ENCODE measurements at regions not wholly inside any gene's neighbourhood (a gene's known extent, or its start where the extent isn't known, plus 50 kb on each side); places are given as distances from the start of the nearest gene placed in this dataset.

- TF ChIP-seq CTCF (IDR thresholded peaks at IDR 0.05) (no peak), EZH2 (IDR thresholded peaks at IDR 0.05; ENCODE audit: borderline replicate concordance, insufficient read depth, low read depth, low read length, poor library complexity, severe bottlenecking) (no peak)
- intact Hi-C loops (cut with micrococcal nuclease): no loop called here
- WGBS (ENCODE audit: insufficient coverage): 100% methylated on average over 1 of the region's 2 CpGs
Measured at GRCh38 chr4:128388796-128389195, 101.2 kb upstream of the PGRMC2 start.

GRCh38 chr4:128388352-128388630 is 100.7 kb upstream of the PGRMC2 start:
- WGBS (ENCODE audit: insufficient coverage): 77% methylated on average over 3 of the region's 3 CpGs
- Histone ChIP-seq H3K27me3 (replicated peaks in 1 of 4; ENCODE audit: control extremely low read depth in 1 of 4, control insufficient read depth in 3 of 4, insufficient read depth in 4 of 4, low read length in 3 of 4) (no peaks in the 10 kb centered on the region), H3K27ac (ENCODE audit: low read length in 2 of 2) (no peak overlapping the region), H3K4me1 (ENCODE audit: control insufficient read depth in 2 of 2, insufficient read depth in 2 of 2, low read length in 2 of 2) (no peaks in the 10 kb centered on the region), H3K36me3 (replicated peaks in 1 of 2; ENCODE audit: control extremely low read depth in 1 of 2, control insufficient read depth in 1 of 2, extremely low read depth in 1 of 2, insufficient read depth in 2 of 2, low read length in 1 of 2) (no peaks in the 10 kb centered on the region), H3K9ac (ENCODE audit: low read length) (no peak overlapping the region), H3K79me2 (ENCODE audit: control insufficient read depth, insufficient read depth, low read length) (no peaks in the 10 kb centered on the region), H2AFZ (ENCODE audit: insufficient read depth, low read depth, low read length, poor library complexity, severe bottlenecking) (no peak overlapping the region), H3K4me2 (replicated peaks; ENCODE audit: low read depth, low read length, poor library complexity, severe bottlenecking) (no peak overlapping the region), H3K9me3 (ENCODE audit: control extremely low read depth in 1 of 3, control insufficient read depth in 2 of 3, insufficient read depth in 1 of 3, low read length in 2 of 3) (no peaks in the 10 kb centered on the region), H4K20me1 (ENCODE audit: control insufficient read depth, insufficient read depth, low read length, poor library complexity, severe bottlenecking) (no peaks in the 10 kb centered on the region), H3K4me3 (ENCODE audit: control extremely low read depth in 1 of 5, extremely low read depth in 1 of 5, insufficient read depth in 1 of 5, low read depth in 2 of 5, low read length in 4 of 5) (no peak overlapping the region)
- Mint-ChIP-seq H3K4me3 (no peak overlapping the region), H3K27me3 (no peaks in the 10 kb centered on the region), H3K4me1 (no peaks in the 10 kb centered on the region), H3K27ac (no peak overlapping the region), H3K9me3 (ENCODE audit: insufficient read depth) (no peaks in the 10 kb centered on the region)
- CTCF ChIA-PET: no interaction called here
- TF ChIP-seq EZH2 (IDR thresholded peaks at IDR 0.05; ENCODE audit: borderline replicate concordance, insufficient read depth, low read depth, low read length, poor library complexity, severe bottlenecking): no peak
- TF ChIP-seq CTCF (IDR thresholded peaks at IDR 0.05): no peak
- ATAC-seq (ENCODE audit: low read depth) (no peak), DNase-seq (no peak)
- intact Hi-C loops (cut with micrococcal nuclease): no loop called here
- POLR2A ChIA-PET: no interaction called here

More at GRCh38 chr4:128388796-128389195, 101.2 kb upstream of the PGRMC2 start:
- Mint-ChIP-seq H3K27ac (no peak overlapping the region), H3K4me1 (no peaks in the 10 kb centered on the region), H3K4me3 (no peak overlapping the region), H3K9me3 (ENCODE audit: insufficient read depth) (no peaks in the 10 kb centered on the region), H3K27me3 (no peaks in the 10 kb centered on the region)
- Histone ChIP-seq H3K79me2 (ENCODE audit: control insufficient read depth, insufficient read depth, low read length) (no peaks in the 10 kb centered on the region), H3K9me3 (ENCODE audit: control extremely low read depth in 1 of 3, control insufficient read depth in 2 of 3, insufficient read depth in 1 of 3, low read length in 2 of 3) (no peaks in the 10 kb centered on the region), H4K20me1 (ENCODE audit: control insufficient read depth, insufficient read depth, low read length, poor library complexity, severe bottlenecking) (no peaks in the 10 kb centered on the region), H3K4me3 (ENCODE audit: control extremely low read depth in 1 of 5, extremely low read depth in 1 of 5, insufficient read depth in 1 of 5, low read depth in 2 of 5, low read length in 4 of 5) (no peak overlapping the region), H3K4me2 (replicated peaks; ENCODE audit: low read depth, low read length, poor library complexity, severe bottlenecking) (no peak overlapping the region), H3K9ac (ENCODE audit: low read length) (no peak overlapping the region), H3K36me3 (replicated peaks in 1 of 2; ENCODE audit: control extremely low read depth in 1 of 2, control insufficient read depth in 1 of 2, extremely low read depth in 1 of 2, insufficient read depth in 2 of 2, low read length in 1 of 2) (no peaks in the 10 kb centered on the region), H3K27me3 (replicated peaks in 1 of 4; ENCODE audit: control extremely low read depth in 1 of 4, control insufficient read depth in 3 of 4, insufficient read depth in 4 of 4, low read length in 3 of 4) (no peaks in the 10 kb centered on the region), H2AFZ (ENCODE audit: insufficient read depth, low read depth, low read length, poor library complexity, severe bottlenecking) (no peak overlapping the region), H3K27ac (ENCODE audit: low read length in 2 of 2) (no peak overlapping the region), H3K4me1 (ENCODE audit: control insufficient read depth in 2 of 2, insufficient read depth in 2 of 2, low read length in 2 of 2) (no peaks in the 10 kb centered on the region)
- CTCF ChIA-PET: no interaction called here
- no peak for DNase-seq
- ATAC-seq (ENCODE audit: low read depth): no peak
- POLR2A ChIA-PET: no interaction called here
